Keratinocyte (primary cell): ENCODE measurements at regions not wholly inside any gene's neighbourhood (a gene's known extent, or its start where the extent isn't known, plus 50 kb on each side); places are given as distances from the start of the nearest gene placed in this dataset.

Experiments used
- DNase-seq: peaks from one replicate; pipeline ENCODE4 v3.0.0-alpha.2; 2011; ENCODE audit warnings: low read depth, missing footprints, low spot score
- FAIRE-seq: peaks from 2 replicates; lab custom pipeline; 2011; peaks lifted over from hg19 to GRCh38; lab: Jason Lieb, UNC
- H2AFZ ChIP-seq: 2 replicates; pipeline ENCODE4 v1.6.0; 2012; ENCODE audit warnings: low read length, control low read depth, inconsistent platforms; ENCODE audit not compliant: control insufficient read depth
- H3K27ac ChIP-seq: 2 replicates; pipeline ENCODE4 v1.5.1; 2011; ENCODE audit warnings: low read length; ENCODE audit not compliant: control insufficient read depth, insufficient read depth
- H3K27me3 ChIP-seq: 3 replicates; pipeline ENCODE4 v1.6.0; 2011; ENCODE audit warnings: low read length; ENCODE audit not compliant: control insufficient read depth, insufficient read depth; ENCODE audit errors: extremely low read depth
- H3K36me3 ChIP-seq, 2 experiments: 2 replicates in 1 of 2; 3 replicates in 1 of 2; pipeline ENCODE4 v1.5.1; 2011; ENCODE audit warnings: low read length in 2 of 2, mild to moderate bottlenecking in 1 of 2; ENCODE audit not compliant: control insufficient read depth in 2 of 2, insufficient read depth in 2 of 2; ENCODE audit errors: extremely low read depth in 1 of 2
- H3K4me1 ChIP-seq: 3 replicates; pipeline ENCODE4 v1.5.1; 2011; ENCODE audit warnings: low read length; ENCODE audit not compliant: control insufficient read depth, insufficient read depth; ENCODE audit errors: extremely low read depth
- H3K4me2 ChIP-seq: 3 replicates; pipeline ENCODE4 v1.6.0; 2011; ENCODE audit warnings: low read depth, low read length; ENCODE audit not compliant: control insufficient read depth, insufficient read depth; ENCODE audit errors: extremely low read depth
- H3K4me3 ChIP-seq, 3 experiments: fragments of 200-600 bp in 1 of 3; sonication (generic) in 1 of 3; 2 replicates in 2 of 3; 3 replicates in 1 of 3; pipeline ENCODE4 v1.5.1; 2011 to 2016; ENCODE audit warnings: low read length in 3 of 3, mild to moderate bottlenecking in 3 of 3, control low read depth in 2 of 3, inconsistent platforms in 1 of 3, low read depth in 1 of 3, mixed read lengths in 1 of 3, mixed run types in 1 of 3, moderate library complexity in 1 of 3; ENCODE audit not compliant: control insufficient read depth in 2 of 3, insufficient read depth in 2 of 3; ENCODE audit errors: extremely low read depth in 1 of 3
- H3K79me2 ChIP-seq: 2 replicates; pipeline ENCODE4 v1.6.0; 2012; ENCODE audit warnings: low read length; ENCODE audit not compliant: control insufficient read depth, insufficient read depth
- H3K9ac ChIP-seq: 3 replicates; pipeline ENCODE4 v1.6.0; 2011; ENCODE audit warnings: low read length; ENCODE audit not compliant: control insufficient read depth, insufficient read depth; ENCODE audit errors: extremely low read depth
- H3K9me1 ChIP-seq: 3 replicates; pipeline ENCODE4 v1.6.0; 2011; ENCODE audit warnings: low read length; ENCODE audit not compliant: control insufficient read depth, insufficient read depth; ENCODE audit errors: extremely low read depth
- H3K9me3 ChIP-seq: 2 replicates; pipeline ENCODE4 v1.5.1; 2012; ENCODE audit warnings: low read depth, low read length; ENCODE audit not compliant: control insufficient read depth
- H4K20me1 ChIP-seq: 3 replicates; pipeline ENCODE4 v1.6.0; 2011; ENCODE audit warnings: low read length; ENCODE audit not compliant: control insufficient read depth, insufficient read depth; ENCODE audit errors: extremely low read depth
- EZH2 ChIP-seq: IDR thresholded peaks from one replicate; pipeline ENCODE4 v1.6.1; 2012; ENCODE audit warnings: inconsistent platforms, mild to moderate bottlenecking, low read length, moderate library complexity
- dilution Hi-C: fragments of 300-500 bp; cut with MboI; formaldehyde crosslinking; loops from one replicate; pipeline ENCODE4 v1.7.0; 2020; ENCODE audit warnings: low sequenced_read_pairs; ENCODE audit not compliant: extremely low pct_ligation_motif_present
- TF ChIP-seq, protein P1 (sequence below), 3 experiments: IDR thresholded peaks in 1 of 3; conservative IDR thresholded peaks in 1 of 3; optimal IDR thresholded peaks in 1 of 3; 2 replicates in 2 of 3; 3 replicates in 1 of 3; pipeline versions ENCODE3 to v1.5.1; 2011; ENCODE audit warnings: low read length in 3 of 3, mild to moderate bottlenecking in 3 of 3, moderate library complexity in 2 of 3, control low read depth in 1 of 3, inconsistent platforms in 1 of 3; ENCODE audit not compliant: insufficient read depth in 2 of 3; ENCODE audit errors: extremely low read depth in 1 of 3

DNA sequence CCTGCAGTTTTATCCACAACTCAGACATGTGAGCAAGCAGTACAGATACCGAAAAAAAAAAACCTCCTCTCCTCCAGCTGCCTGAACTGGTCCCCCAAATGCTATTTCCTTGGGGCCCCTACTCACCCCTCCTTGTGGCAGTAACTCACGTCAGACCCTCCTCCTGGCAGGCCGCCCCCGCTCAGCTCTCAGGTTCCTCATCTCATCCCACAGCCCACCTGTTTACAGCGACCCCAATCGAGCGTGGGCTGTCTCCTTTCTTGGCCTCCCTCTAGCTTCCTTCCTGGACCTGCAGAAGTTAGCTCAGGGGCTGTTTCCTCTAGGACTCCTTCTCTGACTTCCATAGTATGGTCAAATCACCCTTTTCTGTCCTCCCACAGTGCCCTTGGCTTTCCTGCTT is 455.3 kb downstream of the BCL11B start:
- no peak for FAIRE-seq

GRCh38 chr14:98819132-98819866 is 452.7 kb downstream of the BCL11B start:
- no peak overlapping the region for H3K9ac ChIP-seq
- DNase-seq = no peak
- H3K9me3 ChIP-seq = no peaks in the 10 kb centered on the region
- H3K27me3 ChIP-seq = no peaks in the 10 kb centered on the region
- H3K36me3 ChIP-seq = no peaks in the 10 kb centered on the region
- dilution Hi-C loops = no loop called here
- peak overlapping the region; percentile 53 for H2AFZ ChIP-seq
- no peaks in the 10 kb centered on the region for H3K9me1 ChIP-seq
- no peak overlapping the region for H3K4me2 ChIP-seq
- H3K27ac ChIP-seq = no peak overlapping the region
- no peaks in the 10 kb centered on the region for H3K79me2 ChIP-seq
- FAIRE-seq = peak; percentile 71
- no peak overlapping the region for H3K4me3 ChIP-seq
- peaks cover 6% of the 10 kb centered on the region for H3K4me1 ChIP-seq
- no peaks in the 10 kb centered on the region for H4K20me1 ChIP-seq
- TF ChIP-seq, protein P1, sequence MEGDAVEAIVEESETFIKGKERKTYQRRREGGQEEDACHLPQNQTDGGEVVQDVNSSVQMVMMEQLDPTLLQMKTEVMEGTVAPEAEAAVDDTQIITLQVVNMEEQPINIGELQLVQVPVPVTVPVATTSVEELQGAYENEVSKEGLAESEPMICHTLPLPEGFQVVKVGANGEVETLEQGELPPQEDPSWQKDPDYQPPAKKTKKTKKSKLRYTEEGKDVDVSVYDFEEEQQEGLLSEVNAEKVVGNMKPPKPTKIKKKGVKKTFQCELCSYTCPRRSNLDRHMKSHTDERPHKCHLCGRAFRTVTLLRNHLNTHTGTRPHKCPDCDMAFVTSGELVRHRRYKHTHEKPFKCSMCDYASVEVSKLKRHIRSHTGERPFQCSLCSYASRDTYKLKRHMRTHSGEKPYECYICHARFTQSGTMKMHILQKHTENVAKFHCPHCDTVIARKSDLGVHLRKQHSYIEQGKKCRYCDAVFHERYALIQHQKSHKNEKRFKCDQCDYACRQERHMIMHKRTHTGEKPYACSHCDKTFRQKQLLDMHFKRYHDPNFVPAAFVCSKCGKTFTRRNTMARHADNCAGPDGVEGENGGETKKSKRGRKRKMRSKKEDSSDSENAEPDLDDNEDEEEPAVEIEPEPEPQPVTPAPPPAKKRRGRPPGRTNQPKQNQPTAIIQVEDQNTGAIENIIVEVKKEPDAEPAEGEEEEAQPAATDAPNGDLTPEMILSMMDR (optimal IDR thresholded peaks at IDR 0.05 in 1 of 3, IDR thresholded peaks at IDR 0.05 in 1 of 3, conservative IDR thresholded peaks at IDR 0.05 in 1 of 3; ENCODE audit: extremely low read depth in 1 of 3, insufficient read depth in 2 of 3, low read length in 3 of 3) = no peak
- TF ChIP-seq EZH2 = no peak

More for the DNA sequence above, 455.3 kb downstream of the BCL11B start:
- dilution Hi-C loops = no loop called here
- no peaks in the 10 kb centered on the region for H3K36me3 ChIP-seq
- H3K4me3 ChIP-seq = no peak overlapping the region
- no peaks in the 10 kb centered on the region for H3K27me3 ChIP-seq
- no peak overlapping the region for H3K4me2 ChIP-seq
- H4K20me1 ChIP-seq = no peaks in the 10 kb centered on the region
- H3K9me3 ChIP-seq = no peaks in the 10 kb centered on the region
- H3K9ac ChIP-seq = no peak overlapping the region
- no peaks in the 10 kb centered on the region for H3K9me1 ChIP-seq
- no peak for DNase-seq
- TF ChIP-seq, protein P1 (optimal IDR thresholded peaks at IDR 0.05 in 1 of 3, IDR thresholded peaks at IDR 0.05 in 1 of 3, conservative IDR thresholded peaks at IDR 0.05 in 1 of 3; ENCODE audit: extremely low read depth in 1 of 3, insufficient read depth in 2 of 3, low read length in 3 of 3) = no peak
- TF ChIP-seq EZH2 = no peak
- H2AFZ ChIP-seq = no peak overlapping the region
- peaks cover 6% of the 10 kb centered on the region for H3K4me1 ChIP-seq
- no peaks in the 10 kb centered on the region for H3K79me2 ChIP-seq
- no peak overlapping the region for H3K27ac ChIP-seq
